H9 (cell line): ENCODE measurements at regions not wholly inside any gene's neighbourhood (a gene's known extent, or its start where the extent isn't known, plus 50 kb on each side); places are given as distances from the start of the nearest gene placed in this dataset.

Experiments used
- DNase-seq: peaks from one replicate; pipeline ENCODE4 v3.0.0-alpha.2; 2017
- H2AFZ ChIP-seq: one replicate; pipeline ENCODE4 v1.6.1; 2013; ENCODE audit warnings: mild to moderate bottlenecking, low read length, control low read depth, moderate library complexity
- H2AK5ac ChIP-seq: 2 replicates; pipeline ENCODE4 v1.6.1; 2013; ENCODE audit warnings: low read length, control low read depth, mixed read lengths; ENCODE audit not compliant: insufficient read length
- H2BK120ac ChIP-seq: one replicate; pipeline ENCODE4 v1.6.1; 2013; ENCODE audit warnings: low read depth, mild to moderate bottlenecking, low read length, control low read depth, inconsistent platforms; ENCODE audit not compliant: poor library complexity, severe bottlenecking
- H2BK12ac ChIP-seq: 2 replicates; pipeline ENCODE4 v1.6.1; 2013; ENCODE audit warnings: low read length, control low read depth, mixed read lengths, low read depth; ENCODE audit not compliant: insufficient read length
- H2BK15ac ChIP-seq: 2 replicates; pipeline ENCODE4 v1.6.1; 2013; ENCODE audit warnings: low read depth, low read length, control low read depth
- H2BK20ac ChIP-seq: one replicate; pipeline ENCODE4 v1.6.1; 2013; ENCODE audit warnings: low read depth, mild to moderate bottlenecking, low read length, control low read depth, inconsistent platforms; ENCODE audit not compliant: poor library complexity, severe bottlenecking
- H2BK5ac ChIP-seq: 2 replicates; pipeline ENCODE4 v1.6.1; 2013; ENCODE audit warnings: low read length, control low read depth, mixed read lengths; ENCODE audit not compliant: insufficient read length
- H3K14ac ChIP-seq: 2 replicates; pipeline ENCODE4 v1.6.1; 2013; ENCODE audit warnings: low read length, control low read depth; ENCODE audit not compliant: insufficient read depth
- H3K18ac ChIP-seq: 2 replicates; pipeline ENCODE4 v1.6.1; 2013; ENCODE audit warnings: low read depth, mild to moderate bottlenecking, mixed read lengths, low read length, control low read depth; ENCODE audit not compliant: insufficient read length
- H3K23ac ChIP-seq: 2 replicates; pipeline ENCODE4 v1.6.1; 2013; ENCODE audit warnings: low read length, control low read depth, mixed read lengths, low read depth; ENCODE audit not compliant: insufficient read length
- H3K23me2 ChIP-seq: 2 replicates; pipeline ENCODE4 v1.6.1; 2013; ENCODE audit warnings: low read depth, mild to moderate bottlenecking, mixed read lengths, low read length, control low read depth; ENCODE audit not compliant: insufficient read length, poor library complexity, severe bottlenecking
- H3K27ac ChIP-seq: 2 replicates; pipeline ENCODE4 v1.5.1; 2013; ENCODE audit warnings: low read length, control low read depth, mixed read lengths, low read depth; ENCODE audit not compliant: insufficient read length
- H3K27me3 ChIP-seq: 2 replicates; pipeline ENCODE4 v1.6.1; 2013; ENCODE audit warnings: low read length, control low read depth, inconsistent platforms; ENCODE audit not compliant: insufficient read depth
- H3K4ac ChIP-seq: 2 replicates; pipeline ENCODE4 v1.6.1; 2013; ENCODE audit warnings: low read depth, mild to moderate bottlenecking, control low read depth, inconsistent platforms, low read length, moderate library complexity
- H3K4me1 ChIP-seq: 2 replicates; pipeline ENCODE4 v1.6.1; 2013; ENCODE audit warnings: low read length, control low read depth, inconsistent platforms; ENCODE audit not compliant: insufficient read depth
- H3K4me2 ChIP-seq: 2 replicates; pipeline ENCODE4 v1.6.1; 2013; ENCODE audit warnings: low read length, control low read depth, mixed read lengths; ENCODE audit not compliant: insufficient read length, insufficient read depth
- H3K56ac ChIP-seq: 2 replicates; pipeline ENCODE4 v1.6.1; 2013; ENCODE audit warnings: low read depth, mild to moderate bottlenecking, mixed read lengths, low read length, control low read depth; ENCODE audit not compliant: insufficient read length
- H3K79me1 ChIP-seq: 2 replicates; pipeline ENCODE4 v1.6.1; 2013; ENCODE audit warnings: low read depth, mild to moderate bottlenecking, moderate library complexity, low read length, control low read depth, inconsistent platforms; ENCODE audit not compliant: insufficient read depth, poor library complexity, severe bottlenecking
- H3K79me2 ChIP-seq: 2 replicates; pipeline ENCODE4 v1.6.1; 2013; ENCODE audit warnings: low read length, control low read depth, inconsistent platforms; ENCODE audit not compliant: insufficient read depth
- H3K9ac ChIP-seq: 2 replicates; pipeline ENCODE4 v1.6.1; 2013; ENCODE audit warnings: low read length, control low read depth, mixed read lengths; ENCODE audit not compliant: insufficient read length; ENCODE audit errors: extremely low read depth
- H3K9me3 ChIP-seq: one replicate; pipeline ENCODE4 v1.6.1; 2013; ENCODE audit warnings: low read depth, low read length, inconsistent platforms; ENCODE audit not compliant: control insufficient read depth
- H3T11ph ChIP-seq: one replicate; pipeline ENCODE4 v1.6.1; 2013; ENCODE audit warnings: mild to moderate bottlenecking, low read length, control low read depth, inconsistent platforms
- H4K20me1 ChIP-seq: one replicate; pipeline ENCODE4 v1.6.1; 2013; ENCODE audit not compliant: control insufficient read depth, insufficient read length, insufficient read depth
- H4K5ac ChIP-seq: 2 replicates; pipeline ENCODE4 v1.6.1; 2013; ENCODE audit warnings: low read depth, mild to moderate bottlenecking, mixed read lengths, low read length, control low read depth; ENCODE audit not compliant: insufficient read length
- H4K8ac ChIP-seq: replicated peaks from 2 replicates; pipeline ENCODE4 v1.6.1; 2013; ENCODE audit warnings: low read length, control low read depth, mixed read lengths, low read depth; ENCODE audit not compliant: insufficient read length
- H4K91ac ChIP-seq: 2 replicates; pipeline ENCODE4 v1.6.1; 2013; ENCODE audit warnings: low read depth, mild to moderate bottlenecking, moderate library complexity, mixed read lengths, low read length, control low read depth; ENCODE audit not compliant: insufficient read length
- H3K27ac Mint-ChIP-seq, 3 experiments: 2 replicates in 2 of 3; 3 replicates in 1 of 3; pipeline ENCODE4 v1.8.0; 2020 to 2021; ENCODE audit warnings: mixed read lengths in 3 of 3, mild to moderate bottlenecking in 1 of 3, moderate library complexity in 1 of 3
- H3K27me3 Mint-ChIP-seq: 2 replicates; pipeline ENCODE4 v1.8.0; 2021; ENCODE audit warnings: low read depth, mild to moderate bottlenecking, moderate library complexity, mixed read lengths
- H3K36me3 Mint-ChIP-seq, 3 experiments: 2 replicates in 2 of 3; 3 replicates in 1 of 3; pipeline ENCODE4 v1.8.0; 2020 to 2021; ENCODE audit warnings: low read depth in 3 of 3, mixed read lengths in 3 of 3; ENCODE audit not compliant: insufficient read depth in 1 of 3
- H3K4me1 Mint-ChIP-seq, 2 experiments: 2 replicates each; pipeline ENCODE4 v1.8.0; 2020; ENCODE audit warnings: mixed read lengths in 2 of 2
- H3K4me3 Mint-ChIP-seq, 2 experiments: 2 replicates in 1 of 2; 3 replicates in 1 of 2; pipeline ENCODE4 v1.8.0; 2020 to 2021; ENCODE audit warnings: mild to moderate bottlenecking in 2 of 2, mixed read lengths in 2 of 2, moderate library complexity in 1 of 2
- H3K9me3 Mint-ChIP-seq, 2 experiments: 2 replicates in 1 of 2; 3 replicates in 1 of 2; pipeline ENCODE4 v1.8.0; 2020; ENCODE audit warnings: mild to moderate bottlenecking in 2 of 2, mixed read lengths in 2 of 2, moderate library complexity in 1 of 2
- CTCF ChIP-seq: fragments of 200-600 bp; sonication (generic); conservative IDR thresholded peaks from 3 replicates; pipeline ENCODE4 v1.8.0; 2021; ENCODE audit warnings: antibody characterized with exemption, mild to moderate bottlenecking
- WGBS: extraction: QIAGEN DNeasy Blood & Tissue Kit; methylation state at CpG from one replicate; pipeline ENCODE4 v1.1.7; 2013; ENCODE audit warnings: missing lambda C conversion rate, low lambda C conversion rate, mixed read lengths; ENCODE audit not compliant: insufficient read length; ENCODE audit errors: extremely low coverage; 5-methylcytosine and 5-hydroxymethylcytosine counted together

DNA sequence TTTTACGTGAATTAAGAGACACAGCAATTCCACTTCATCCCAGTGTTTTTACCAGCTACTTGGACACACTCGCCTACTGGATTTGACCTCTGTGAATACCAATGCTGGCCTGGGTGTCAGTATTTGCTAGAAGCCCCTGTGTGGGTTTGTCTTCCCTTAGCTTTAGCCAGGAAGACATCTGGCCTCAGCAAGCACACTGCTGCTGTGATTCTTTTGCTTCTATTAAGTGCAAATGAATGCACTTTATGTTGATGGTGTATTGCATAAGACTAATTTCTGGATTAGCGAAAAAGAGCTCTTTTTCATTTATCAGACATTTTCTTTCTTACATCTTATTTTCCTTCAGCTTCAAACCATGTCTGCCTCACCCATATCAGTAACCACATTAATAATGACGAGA lies 140.0 kb downstream of the CHRM3 start:
- peak overlapping the region in 1 of 3 experiments; percentile 7; a peak in 2 of 7 replicates for H3K27ac Mint-ChIP-seq
- H3K18ac ChIP-seq = no peak overlapping the region
- no peaks in the 10 kb centered on the region for H3K9me3 Mint-ChIP-seq
- WGBS = no CpG with 5 or more reads among the region's 4 CpGs
- no peak overlapping the region for H2AK5ac ChIP-seq
- H3K27me3 ChIP-seq = no peaks in the 10 kb centered on the region
- H3K4ac ChIP-seq = no peak overlapping the region
- no peaks in the 10 kb centered on the region for H3K79me2 ChIP-seq
- no peak for TF ChIP-seq CTCF
- H3K27ac ChIP-seq = no peak overlapping the region
- DNase-seq = no peak
- H3K56ac ChIP-seq = no peak overlapping the region
- H3K9ac ChIP-seq = no peak overlapping the region
- H4K91ac ChIP-seq = no peak overlapping the region
- no peak overlapping the region for H4K8ac ChIP-seq
- no peak overlapping the region for H3K4me3 Mint-ChIP-seq
- H4K20me1 ChIP-seq = no peaks in the 10 kb centered on the region
- H4K5ac ChIP-seq = no peak overlapping the region
- H3T11ph ChIP-seq = no peak overlapping the region
- H2BK15ac ChIP-seq = no peak overlapping the region
- no peaks in the 10 kb centered on the region for H3K4me1 ChIP-seq
- H2BK120ac ChIP-seq = no peak overlapping the region
- H3K14ac ChIP-seq = no peak overlapping the region
- H3K4me1 Mint-ChIP-seq = no peaks in the 10 kb centered on the region
- H2BK20ac ChIP-seq = no peak overlapping the region
- H2BK5ac ChIP-seq = no peak overlapping the region
- no peaks in the 10 kb centered on the region for H3K9me3 ChIP-seq
- H2BK12ac ChIP-seq = no peak overlapping the region
- H3K27me3 Mint-ChIP-seq = no peaks in the 10 kb centered on the region
- no peaks in the 10 kb centered on the region for H3K79me1 ChIP-seq
- no peak overlapping the region for H3K4me2 ChIP-seq
- no peaks in the 10 kb centered on the region for H3K36me3 Mint-ChIP-seq
- no peak overlapping the region for H3K23ac ChIP-seq
- no peaks in the 10 kb centered on the region for H3K23me2 ChIP-seq
- no peak overlapping the region for H2AFZ ChIP-seq
